Mesodermal cell (in vitro differentiated cells): ENCODE measurements at regions not wholly inside any gene's neighbourhood (a gene's known extent, or its start where the extent isn't known, plus 50 kb on each side); places are given as distances from the start of the nearest gene placed in this dataset.
"Not testable (repeated sequence)": the region's sequence is repeated elsewhere in the genome, so short reads cannot be mapped to it uniquely, and the experiment has no call there.

Source experiments
- H3K27ac ChIP-seq: 2 replicates; pipeline ENCODE4 v1.7.0; 2013; ENCODE audit warnings: mild to moderate bottlenecking, low read depth, low read length, moderate library complexity; ENCODE audit not compliant: severe bottlenecking
- H3K36me3 ChIP-seq: 2 replicates; pipeline ENCODE4 v1.7.1; 2013; ENCODE audit warnings: mild to moderate bottlenecking, low read length, moderate library complexity; ENCODE audit not compliant: control insufficient read depth, insufficient read depth
- H3K4me1 ChIP-seq: one replicate; pipeline ENCODE4 v1.7.1; 2013; ENCODE audit warnings: mild to moderate bottlenecking, low read length; ENCODE audit not compliant: insufficient read depth, control insufficient read depth, poor library complexity, severe bottlenecking
- H3K4me3 ChIP-seq: 2 replicates; pipeline ENCODE4 v1.7.0; 2013; ENCODE audit warnings: low read length, control low read depth, mild to moderate bottlenecking; ENCODE audit not compliant: insufficient read depth, poor library complexity, severe bottlenecking; ENCODE audit errors: extremely low read depth
- H3K9me3 ChIP-seq: 2 replicates; pipeline ENCODE4 v1.7.1; 2013; ENCODE audit warnings: mild to moderate bottlenecking, low read length, moderate library complexity; ENCODE audit not compliant: control insufficient read depth
- WGBS, 2 experiments: methylation state at CpG; one replicate each; pipeline ENCODE4 v1.1.5; 2013; ENCODE audit warnings: missing lambda C conversion rate in 2 of 2; ENCODE audit not compliant: insufficient coverage in 2 of 2; 5-methylcytosine and 5-hydroxymethylcytosine counted together

- peaks cover 12% of the 10 kb centered on the region for H3K9me3 ChIP-seq
- WGBS, 2 experiments = 83 to 100% methylated on average over 1 of the region's 2 CpGs
Observed at GRCh38 chr15:26224266-26224665, 361.1 kb upstream of the ATP10A start.

GRCh38 chr15:26223720-26224119 lies 360.6 kb upstream of the ATP10A start:
- WGBS, 2 experiments = no CpG with 5 or more reads among the region's 2 CpGs

More at GRCh38 chr15:26224266-26224665, 361.1 kb upstream of the ATP10A start:
- Histone ChIP-seq H3K36me3 (no peaks in the 10 kb centered on the region), H3K27ac (no peak overlapping the region), H3K4me3 (no peak overlapping the region), H3K4me1 (no peaks in the 10 kb centered on the region)

GRCh38 chr15:26222781-26223180 lies 359.7 kb upstream of the ATP10A start:
- H3K9me3 ChIP-seq = peaks cover 6% of the 10 kb centered on the region
- no peaks in the 10 kb centered on the region for H3K36me3 ChIP-seq
- H3K4me1 ChIP-seq = no peaks in the 10 kb centered on the region
- 50 to 81% methylated on average over 2 to 3 of the region's 3 CpGs for WGBS, 2 experiments
- no peak overlapping the region for H3K27ac ChIP-seq
- H3K4me3 ChIP-seq = no peak overlapping the region

More at GRCh38 chr15:26223720-26224119, 360.6 kb upstream of the ATP10A start:
- Histone ChIP-seq H3K27ac (no peak overlapping the region), H3K9me3 (peaks cover 12% of the 10 kb centered on the region), H3K4me3 (no peak overlapping the region), H3K4me1 (no peaks in the 10 kb centered on the region), H3K36me3 (no peaks in the 10 kb centered on the region)

- H3K4me3 ChIP-seq, H3K4me1 ChIP-seq, H3K36me3 ChIP-seq, H3K27ac ChIP-seq, H3K9me3 ChIP-seq: not testable (repeated sequence)
- WGBS, 2 experiments = no CpG with 5 or more reads among the region's 2 CpGs
Observed at GRCh38 chr15:26217043-26217442, 353.9 kb upstream of the ATP10A start.

GRCh38 chr15:26214290-26214689 lies 351.2 kb upstream of the ATP10A start:
- no peaks in the 10 kb centered on the region for H3K9me3 ChIP-seq

GRCh38 chr15:26213427-26213826 lies 350.3 kb upstream of the ATP10A start:
- Histone ChIP-seq H3K27ac (no peak overlapping the region), H3K36me3 (no peaks in the 10 kb centered on the region), H3K4me3 (no peak overlapping the region), H3K4me1 (no peaks in the 10 kb centered on the region), H3K9me3 (no peaks in the 10 kb centered on the region)
- 100% methylated on average over 1 of the region's 2 CpGs; no CpG with 5 or more reads in 1 of the 2 experiments for WGBS, 2 experiments

More at GRCh38 chr15:26214290-26214689, 351.2 kb upstream of the ATP10A start:
- H3K4me1 ChIP-seq = no peaks in the 10 kb centered on the region
- no peaks in the 10 kb centered on the region for H3K36me3 ChIP-seq
- 78 to 100% methylated on average over 2 of the region's 3 CpGs for WGBS, 2 experiments
- H3K27ac ChIP-seq = no peak overlapping the region
- no peak overlapping the region for H3K4me3 ChIP-seq

GRCh38 chr15:26212109-26212508 lies 349.0 kb upstream of the ATP10A start:
- H3K9me3 ChIP-seq = no peaks in the 10 kb centered on the region
- H3K4me3 ChIP-seq = no peak overlapping the region
- H3K4me1 ChIP-seq = no peaks in the 10 kb centered on the region
- no peaks in the 10 kb centered on the region for H3K36me3 ChIP-seq
- no CpG with 5 or more reads among the region's 1 CpG for WGBS, 2 experiments
- no peak overlapping the region for H3K27ac ChIP-seq

- Histone ChIP-seq H3K4me1 (no peaks in the 10 kb centered on the region), H3K36me3 (no peaks in the 10 kb centered on the region), H3K9me3 (no peaks in the 10 kb centered on the region), H3K27ac (no peak overlapping the region), H3K4me3 (no peak overlapping the region)
- WGBS, 2 experiments = no CpG with 5 or more reads among the region's 3 CpGs
Observed at GRCh38 chr15:26210980-26211379, 347.9 kb upstream of the ATP10A start.

GRCh38 chr15:26201177-26201858 lies 338.2 kb upstream of the ATP10A start:
- H3K4me3 ChIP-seq = no peak overlapping the region
- H3K36me3 ChIP-seq = no peaks in the 10 kb centered on the region
- WGBS, 2 experiments = 46 to 77% methylated on average over 2 to 7 of the region's 9 CpGs
- H3K27ac ChIP-seq = no peak overlapping the region
- H3K9me3 ChIP-seq = no peaks in the 10 kb centered on the region
- H3K4me1 ChIP-seq = no peaks in the 10 kb centered on the region

- H3K4me3 ChIP-seq = no peak overlapping the region
- no peaks in the 10 kb centered on the region for H3K9me3 ChIP-seq
- WGBS, 2 experiments = 59 to 66% methylated on average over 2 to 5 of the region's 8 CpGs
- no peaks in the 10 kb centered on the region for H3K36me3 ChIP-seq
- H3K4me1 ChIP-seq = no peaks in the 10 kb centered on the region
- no peak overlapping the region for H3K27ac ChIP-seq
Observed at GRCh38 chr15:26200427-26200826, 337.3 kb upstream of the ATP10A start.

- Histone ChIP-seq H3K4me1 (no peaks in the 10 kb centered on the region), H3K27ac (no peak overlapping the region), H3K9me3 (no peaks in the 10 kb centered on the region), H3K4me3 (no peak overlapping the region), H3K36me3 (no peaks in the 10 kb centered on the region)
- 84 to 95% methylated on average over 4 of the region's 5 CpGs for WGBS, 2 experiments
Observed at GRCh38 chr15:26197719-26198118, 334.6 kb upstream of the ATP10A start.
